GM19324 (cell line): ENCODE measurements at regions not wholly inside any gene's neighbourhood (a gene's known extent, or its start where the extent isn't known, plus 50 kb on each side); places are given as distances from the start of the nearest gene placed in this dataset.
A peak's percentile ranks its signal among the peaks of the same experiment; 100 is the strongest.

Source experiments
- ATAC-seq: cut with Tn5 transposase; IDR thresholded peaks from one replicate; pipeline ENCODE4 v1.9.1; 2021; ENCODE audit warnings: mild to moderate bottlenecking, moderate library complexity; ENCODE audit not compliant: unreplicated experiment, low FRiP score

- ATAC-seq, result no peak
These were observed 89.4 kb upstream of the AHR start for GRCh38 chr7:17209101-17209500.

DNA sequence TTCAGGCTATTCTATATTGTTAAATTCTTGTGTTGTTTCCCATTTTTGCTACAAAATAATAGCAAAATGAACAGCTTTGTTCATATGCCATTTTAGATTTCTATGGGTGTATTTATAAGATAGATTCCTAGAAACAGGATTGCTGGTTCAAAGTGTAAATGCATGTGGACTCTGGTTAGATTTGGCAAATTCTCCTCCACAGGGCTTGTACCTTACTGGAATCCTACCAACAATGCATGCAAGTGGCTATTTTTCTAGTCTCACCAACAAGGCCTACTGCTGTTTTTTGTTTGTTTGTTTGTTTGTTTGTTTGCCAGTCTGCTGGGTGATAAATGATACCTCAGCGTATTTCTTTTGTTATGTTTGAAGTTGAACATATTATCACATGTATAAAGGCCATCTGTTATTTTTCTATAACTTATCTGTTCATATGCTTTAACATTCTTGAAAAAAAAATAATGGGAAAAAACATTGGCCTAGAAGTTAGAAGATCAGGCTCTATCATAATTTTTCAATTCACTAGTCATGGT, 87.1 kb upstream of the AHR start:
- ATAC-seq, result no peak

GRCh38 chr7:17212188-17212587, 86.3 kb upstream of the AHR start:
- no peak for ATAC-seq

- ATAC-seq, result no peak
These were observed 70.5 kb upstream of the AHR start for GRCh38 chr7:17227766-17228490.

GRCh38 chr7:17229228-17229627, 69.2 kb upstream of the AHR start:
- ATAC-seq, result no peak

GRCh38 chr7:17230099-17230807, 68.2 kb upstream of the AHR start:
- ATAC-seq, result no peak

GRCh38 chr7:17233603-17234002, 64.8 kb upstream of the AHR start:
- no peak for ATAC-seq

DNA sequence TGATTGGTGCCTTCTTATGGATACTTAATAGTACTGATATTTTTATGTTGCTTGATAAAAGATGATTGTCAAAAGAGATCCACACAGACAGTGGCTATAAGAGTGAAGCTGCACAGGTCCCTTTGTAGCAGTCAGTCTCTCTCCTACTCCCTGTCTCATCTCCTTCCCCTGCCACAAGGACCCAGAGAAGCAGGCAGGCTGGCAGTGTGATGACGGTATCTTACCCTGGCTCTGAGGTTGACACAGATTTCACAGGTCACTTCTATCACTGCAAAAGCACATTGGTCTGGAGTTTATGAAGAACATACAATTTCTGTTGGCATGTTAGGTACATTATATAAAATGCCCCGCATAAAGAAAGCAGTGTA, 64.4 kb upstream of the AHR start:
- ATAC-seq, result peak; percentile 69

DNA sequence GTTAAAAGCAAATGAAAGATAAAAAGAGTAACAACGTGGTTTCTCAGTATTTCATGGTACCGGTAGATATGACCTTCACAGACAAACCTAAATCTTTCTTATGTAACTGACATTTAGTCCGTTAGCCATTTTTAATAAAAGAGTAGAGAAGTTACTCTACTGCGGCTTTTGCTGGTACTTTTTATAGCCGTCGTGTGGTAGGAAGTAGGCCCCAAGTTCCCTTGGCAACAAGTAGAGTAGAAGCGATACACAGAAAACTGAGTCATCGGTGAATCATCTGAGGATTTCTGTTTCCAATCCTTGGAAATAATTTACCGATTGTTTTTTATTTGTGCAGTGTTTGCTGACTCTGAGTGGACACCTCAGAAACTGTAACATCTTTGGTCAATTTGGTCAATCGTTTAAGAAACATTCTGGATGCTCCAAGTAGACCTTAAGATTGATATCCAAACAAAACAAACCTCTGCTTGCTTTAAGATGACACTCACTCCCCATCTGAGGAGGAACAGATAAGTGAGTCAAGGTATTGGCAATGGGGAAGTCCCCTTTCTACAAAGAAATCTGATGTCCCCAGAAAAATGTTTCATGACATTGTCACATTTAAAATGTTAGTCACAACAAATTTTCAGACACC, 63.9 kb upstream of the AHR start:
- ATAC-seq, result peak; percentile 98

- ATAC-seq, result no peak
These were observed 62.3 kb upstream of the AHR start for GRCh38 chr7:17236171-17236570.

DNA sequence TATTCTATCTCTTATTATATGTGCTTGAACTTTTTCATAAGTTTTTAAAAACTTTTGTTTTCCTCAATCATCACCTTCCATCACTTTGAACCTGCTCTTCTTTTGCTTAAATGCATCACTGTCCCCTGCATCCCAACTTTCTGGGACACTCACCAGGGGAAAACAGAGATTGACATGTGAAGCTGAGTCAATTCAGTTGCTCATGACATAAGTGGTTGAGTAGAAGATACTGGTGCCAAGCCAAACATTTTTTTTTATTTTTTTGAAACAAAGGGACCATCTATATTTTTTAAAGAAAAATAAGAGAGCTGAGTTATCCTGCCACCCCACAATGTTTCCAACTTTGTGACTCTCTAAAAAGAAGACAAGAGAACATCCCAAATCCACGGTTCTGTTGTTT, 61.8 kb upstream of the AHR start:
- no peak for ATAC-seq

GRCh38 chr7:17239046-17239445, 59.4 kb upstream of the AHR start:
- ATAC-seq, result no peak

GRCh38 chr7:17239683-17240521, 58.5 kb upstream of the AHR start:
- ATAC-seq, result no peak

DNA sequence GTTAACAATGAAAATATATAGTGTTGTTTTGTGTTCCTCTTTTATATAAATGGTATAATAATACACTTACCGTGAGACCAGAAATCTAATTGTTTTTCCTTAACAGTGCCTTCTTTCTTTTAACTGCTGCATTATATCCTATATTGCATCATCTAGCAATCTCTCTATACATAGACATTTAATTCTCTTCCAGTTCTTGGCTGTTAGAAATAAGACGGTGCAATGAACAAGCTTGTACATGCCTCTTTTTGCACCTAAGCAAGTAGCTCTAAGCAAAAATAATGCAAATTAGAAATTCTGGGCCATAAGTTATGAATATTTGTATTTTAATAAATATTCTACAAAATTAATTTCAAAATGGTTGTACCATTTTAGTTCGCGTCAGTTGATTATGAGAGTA, 55.9 kb upstream of the AHR start:
- no peak for ATAC-seq

DNA sequence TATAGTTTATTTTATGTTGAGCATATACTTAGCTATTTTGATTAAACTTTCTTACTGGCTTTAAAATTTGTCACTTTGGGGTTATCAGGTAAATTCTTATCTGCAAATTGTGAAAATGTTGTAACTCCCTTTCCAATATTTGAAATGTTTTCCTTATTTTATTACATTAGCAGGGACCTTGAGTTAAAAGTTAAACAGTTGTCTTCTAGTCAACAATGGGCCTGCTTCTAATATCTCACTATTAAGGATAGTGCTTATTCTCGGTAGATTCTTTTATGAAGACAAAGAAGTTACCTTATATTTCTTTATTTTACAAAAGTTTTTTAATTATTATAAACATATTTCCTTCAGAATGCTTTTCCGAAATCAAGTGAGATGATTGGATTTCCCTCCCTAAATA, 53.7 kb upstream of the AHR start:
- ATAC-seq, result no peak

DNA sequence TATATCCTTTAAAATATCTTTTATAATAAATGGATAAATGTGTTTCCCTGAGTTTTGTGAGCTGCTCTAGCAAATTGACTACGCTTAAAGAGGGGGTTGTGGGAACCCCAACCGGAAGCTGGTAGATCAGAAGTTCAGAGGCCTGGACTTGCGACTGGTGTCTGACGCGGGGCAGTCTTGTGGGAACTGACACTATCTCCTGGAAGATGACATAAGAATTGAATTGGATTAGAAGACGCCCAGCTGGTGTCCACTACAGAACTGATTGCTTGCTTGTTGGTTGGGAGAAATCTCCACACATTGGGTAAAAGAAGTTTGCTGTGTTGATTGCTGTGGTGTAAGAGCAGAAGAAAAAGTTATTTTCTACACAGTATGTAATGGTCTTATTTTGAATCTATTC, 51.1 kb upstream of the AHR start:
- no peak for ATAC-seq

- no peak for ATAC-seq
These were observed 49.9 kb upstream of the AHR start for GRCh38 chr7:17248527-17248926.
